ENCODE measurements at regions not wholly inside any gene's neighbourhood (a gene's known extent, or its start where the extent isn't known, plus 50 kb on each side); places are given as distances from the start of the nearest gene placed in this dataset.
A peak's percentile ranks its signal among the peaks of the same experiment; 100 is the strongest.

DNA sequence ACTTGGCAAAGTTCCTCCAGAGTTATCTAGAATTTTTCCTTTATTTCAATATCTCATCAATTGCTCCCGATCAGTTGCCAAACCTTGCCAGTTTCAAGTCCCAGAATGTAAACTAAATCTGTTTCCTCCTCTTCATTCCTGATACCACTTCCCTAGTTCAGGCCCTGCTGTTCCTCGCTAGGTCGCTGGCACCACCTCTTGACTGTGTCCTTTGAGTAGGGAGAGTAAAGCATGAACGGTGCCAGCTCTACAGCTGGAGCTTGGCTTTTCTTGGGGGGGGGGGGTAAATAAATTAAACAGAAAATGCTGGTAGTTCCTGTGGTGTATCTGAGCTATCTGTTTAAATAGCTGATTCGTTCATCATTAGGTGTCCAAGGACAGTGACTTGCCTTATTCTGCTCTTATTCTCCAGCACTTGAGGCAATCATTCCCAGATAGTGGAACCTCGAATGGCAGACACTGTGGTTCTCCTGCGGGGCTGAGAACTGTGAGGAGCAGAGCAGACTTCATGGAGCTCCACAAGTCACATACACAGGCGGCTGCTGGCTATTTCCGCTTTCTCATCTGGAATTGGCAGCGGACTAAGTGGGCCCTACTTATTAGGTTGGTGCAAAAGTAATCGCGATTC, 168.3 kb upstream of the FAT1 start:
- DNase-seq = no peak

DNA sequence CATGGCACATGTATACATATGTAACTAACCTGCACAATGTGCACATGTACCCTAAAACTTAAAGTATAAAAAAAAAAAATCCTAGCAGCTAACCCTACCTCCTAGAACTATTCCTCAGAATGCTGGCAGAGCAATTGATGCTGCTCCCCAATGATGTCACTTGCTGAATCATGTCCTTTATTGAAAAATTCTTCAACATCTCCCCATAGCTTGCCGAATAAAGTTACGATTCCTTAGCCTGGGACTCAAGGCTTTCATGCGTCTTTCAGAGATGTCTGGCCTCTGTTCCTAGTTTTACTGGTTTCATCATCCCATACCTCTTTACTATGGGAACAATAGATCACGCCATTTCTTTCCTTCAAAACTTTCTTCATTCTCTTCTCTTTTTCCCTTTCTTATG, 174.7 kb upstream of the FAT1 start:
- no peak for DNase-seq

DNA sequence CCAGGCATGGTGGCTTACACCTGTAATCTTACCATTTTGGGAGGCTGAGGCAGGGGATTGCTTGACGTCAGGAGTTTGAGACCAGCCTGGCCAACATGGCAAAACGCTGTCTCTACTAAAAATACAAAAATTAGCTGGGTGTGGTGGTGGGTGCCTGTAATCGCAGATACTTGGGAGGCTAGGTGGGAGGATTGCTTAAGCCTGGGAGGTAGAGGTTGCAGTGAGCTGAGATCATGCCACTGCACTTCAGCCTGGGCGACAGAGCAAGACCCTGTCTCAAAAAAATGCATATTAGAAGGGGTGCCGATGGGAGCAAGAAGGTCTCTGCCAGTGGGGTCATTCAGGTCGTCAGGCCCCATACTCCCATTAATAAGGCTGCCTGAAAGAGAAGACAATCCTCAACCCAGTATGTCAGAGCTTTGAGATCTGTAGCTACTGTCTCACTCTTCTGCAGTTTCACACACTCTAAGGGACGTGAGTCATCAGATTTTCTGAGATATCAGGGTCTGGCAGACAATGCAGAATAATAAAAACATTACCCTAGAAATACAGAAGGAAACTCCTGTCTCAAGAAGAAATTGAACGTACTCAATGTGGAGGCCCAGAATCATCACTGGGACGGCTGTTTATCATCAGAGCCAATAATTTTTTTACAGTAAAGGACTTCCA, 176.7 kb upstream of the FAT1 start:
- DNase-seq = no peak

DNA sequence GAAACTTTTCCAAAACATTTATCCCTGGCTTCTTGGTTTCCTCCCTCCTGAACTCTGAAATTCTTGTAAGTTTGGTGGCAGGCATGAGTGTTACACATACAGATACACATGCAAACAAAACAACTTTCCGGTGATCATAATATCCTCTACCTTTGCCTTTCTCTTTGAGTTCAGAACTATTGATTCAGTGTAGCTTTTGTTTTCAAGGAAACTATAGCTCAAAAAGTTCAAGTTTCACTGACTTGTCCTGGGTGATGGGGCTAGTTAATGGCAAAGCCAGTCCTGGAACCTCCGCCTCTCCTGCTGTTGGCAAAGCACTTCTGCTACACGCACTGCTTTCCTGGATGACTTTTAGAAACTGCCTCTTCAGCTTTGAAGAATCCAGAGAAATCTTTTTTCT, 177.3 kb upstream of the FAT1 start:
- no peak for DNase-seq

DNA sequence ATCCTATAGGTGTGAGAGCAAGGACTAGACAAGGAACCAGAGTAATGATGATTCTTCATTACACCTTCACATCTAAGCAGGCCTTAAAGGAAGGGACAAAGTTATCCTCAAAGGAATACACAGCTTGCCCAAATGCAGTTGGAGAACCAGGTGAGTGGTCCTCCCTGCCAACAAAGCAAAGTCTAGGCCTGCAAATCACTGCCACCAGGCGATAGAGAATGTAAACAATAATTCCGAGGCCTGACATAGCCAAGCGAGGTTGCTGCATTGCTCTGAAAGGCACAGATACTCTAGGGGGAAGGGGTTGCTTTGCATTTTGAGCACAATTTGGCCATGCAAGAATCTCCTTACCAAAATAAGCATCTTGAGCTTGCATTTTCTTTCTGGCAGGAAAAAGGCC, 178.2 kb upstream of the FAT1 start:
- no peak for DNase-seq

DNA sequence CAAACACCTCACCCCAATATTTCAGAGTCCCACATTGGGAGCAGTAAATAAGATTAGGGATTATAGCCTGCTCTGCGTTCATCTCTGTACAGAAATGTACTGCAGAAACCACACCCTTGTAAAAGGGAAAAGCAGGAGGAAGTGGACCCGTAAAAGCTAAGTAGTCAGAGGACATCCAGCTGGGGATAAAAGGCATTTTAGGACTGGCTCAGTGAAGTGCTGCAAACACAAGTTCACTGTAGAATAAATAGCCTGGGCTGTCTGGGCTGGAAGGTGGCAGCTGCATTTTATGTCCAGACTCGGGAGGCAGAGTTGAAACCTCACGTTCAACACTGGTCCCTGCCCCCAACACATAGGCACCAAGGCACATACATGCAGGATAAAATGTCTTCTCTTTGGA, 178.7 kb upstream of the FAT1 start:
- no peak for DNase-seq

DNA sequence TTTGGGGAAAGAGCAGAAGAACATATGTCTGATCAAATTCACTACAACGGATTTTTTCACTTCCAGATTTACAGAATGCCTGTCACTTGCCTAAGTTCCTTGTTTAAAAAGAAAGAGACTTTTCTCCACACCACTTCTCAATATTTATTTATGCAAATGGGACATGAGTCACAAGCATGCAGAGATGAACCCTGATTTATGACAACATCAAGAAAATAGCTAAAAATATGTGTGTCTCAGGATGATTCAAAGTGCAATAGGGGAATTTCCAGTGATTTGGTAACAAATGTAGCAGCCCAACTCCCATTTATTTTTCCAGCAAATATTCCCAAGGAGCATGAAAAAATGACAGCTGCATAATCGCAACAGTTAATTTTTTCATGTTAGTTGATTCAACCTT, 180.4 kb upstream of the FAT1 start:
- DNase-seq = no peak

DNA sequence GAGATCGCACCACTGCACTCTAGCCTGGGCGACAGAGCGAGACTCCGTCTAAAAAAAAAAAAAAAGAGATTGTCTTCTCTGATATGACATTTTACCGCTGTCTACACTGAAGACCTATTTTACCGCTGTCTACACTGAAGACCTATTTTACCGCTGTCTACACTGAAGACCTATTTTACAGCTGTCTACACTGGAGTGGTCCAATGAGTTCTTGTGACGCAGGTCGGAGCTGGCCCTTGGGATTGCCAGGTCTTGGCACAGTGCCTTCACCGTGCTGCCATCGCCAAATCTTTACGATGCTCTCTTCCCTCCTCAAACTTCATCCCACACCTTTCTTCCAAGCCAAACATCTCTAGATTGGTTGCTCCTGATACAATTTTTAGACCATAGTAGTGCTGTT, 183.1 kb upstream of the FAT1 start:
- no peak for DNase-seq

DNA sequence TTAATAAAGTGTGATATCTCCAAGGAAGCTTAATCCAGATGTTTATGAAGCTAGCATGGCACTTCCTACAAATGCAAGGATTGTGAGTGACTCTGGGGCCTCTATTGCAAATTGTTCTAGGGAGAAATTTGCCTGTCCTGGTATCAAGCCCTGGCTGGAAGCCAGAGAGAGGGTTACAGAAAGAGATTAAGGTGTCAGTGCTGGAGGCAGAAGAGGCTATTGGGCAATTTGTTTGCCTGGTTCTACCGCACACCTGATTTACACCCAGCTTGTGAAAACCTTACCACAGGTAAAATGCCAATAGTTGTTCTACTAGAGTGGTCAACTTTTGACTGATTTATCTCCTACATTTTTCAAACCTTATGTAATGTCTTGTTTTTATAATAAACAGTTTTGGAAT, 186.7 kb upstream of the FAT1 start:
- no peak for DNase-seq

DNA sequence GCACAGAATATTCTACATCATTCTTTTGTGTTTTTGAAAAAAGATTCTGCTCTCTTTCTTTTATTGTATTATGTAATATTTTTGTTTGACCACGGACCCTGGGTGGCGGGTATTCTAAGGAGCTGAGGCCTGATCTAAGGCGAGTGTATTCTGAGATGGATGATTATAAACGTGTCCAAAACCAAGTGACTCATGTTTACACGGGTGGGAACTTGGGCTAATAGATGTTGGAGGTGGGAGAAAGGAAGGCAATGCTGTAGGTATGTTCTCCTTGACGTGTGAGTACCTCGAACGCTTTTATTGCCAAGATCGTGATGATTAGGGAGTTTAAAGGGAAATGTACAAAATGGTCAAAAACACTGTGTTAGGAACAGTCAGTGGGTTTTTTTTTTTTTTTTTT, 188.9 kb upstream of the FAT1 start:
- DNase-seq = no peak

DNA sequence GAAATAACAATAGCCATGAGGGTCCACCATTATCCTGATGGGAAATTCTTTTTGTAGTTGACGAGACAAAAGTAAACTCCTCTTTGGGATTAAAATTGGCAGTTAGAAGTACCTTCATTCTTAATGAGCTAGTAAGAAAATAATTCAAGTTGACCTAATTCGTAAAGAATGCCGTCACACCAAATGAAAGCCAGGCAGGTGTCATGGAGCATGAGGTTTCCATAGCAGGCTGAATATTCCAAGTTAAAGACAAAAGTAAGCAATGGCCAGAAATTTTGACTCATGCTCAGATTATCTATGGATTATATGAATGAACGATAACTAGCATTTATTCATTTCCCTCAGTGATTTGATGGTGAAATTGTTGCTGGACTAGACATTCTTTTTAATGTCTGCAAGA, 192.2 kb upstream of the FAT1 start:
- no peak for DNase-seq

DNA sequence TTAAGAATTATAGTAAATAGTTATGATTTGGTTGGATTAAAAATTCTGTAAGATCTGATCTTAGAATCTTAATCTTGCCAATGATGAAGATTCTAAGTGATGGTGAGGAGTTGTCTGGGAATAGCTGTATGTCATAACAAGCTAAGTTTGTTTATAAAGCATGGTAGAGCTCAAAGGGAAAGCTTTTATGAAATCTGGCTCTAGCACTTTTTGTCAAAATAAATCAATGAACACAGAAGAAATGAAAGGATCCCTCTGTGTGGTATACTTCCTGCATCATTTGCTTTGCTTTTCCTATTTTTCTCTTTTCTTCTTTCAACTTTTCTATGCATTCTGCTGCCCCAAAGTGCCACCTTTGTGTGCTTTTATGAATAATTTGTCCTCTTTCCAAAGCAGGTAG, 193.5 kb upstream of the FAT1 start:
- DNase-seq = no peak

DNA sequence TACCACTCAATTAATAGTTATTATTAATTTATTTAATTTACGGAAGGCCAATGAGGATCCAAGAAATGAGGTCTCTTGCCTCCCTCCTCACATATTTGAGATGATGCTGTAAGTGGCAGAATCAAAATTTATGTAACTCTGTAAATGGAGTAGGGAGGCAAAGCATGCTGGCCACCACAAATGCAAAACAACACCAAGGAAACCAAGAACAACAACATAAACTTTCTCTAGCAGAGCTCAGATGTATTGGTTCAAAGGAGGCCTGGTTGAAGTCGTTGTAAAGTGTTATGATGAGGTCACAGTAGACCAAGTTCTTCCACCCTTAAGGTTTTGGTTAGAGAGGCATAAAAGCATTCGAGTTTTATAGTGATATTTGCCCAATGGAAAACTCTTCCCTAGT, 194.8 kb upstream of the FAT1 start:
- no peak for DNase-seq

DNA sequence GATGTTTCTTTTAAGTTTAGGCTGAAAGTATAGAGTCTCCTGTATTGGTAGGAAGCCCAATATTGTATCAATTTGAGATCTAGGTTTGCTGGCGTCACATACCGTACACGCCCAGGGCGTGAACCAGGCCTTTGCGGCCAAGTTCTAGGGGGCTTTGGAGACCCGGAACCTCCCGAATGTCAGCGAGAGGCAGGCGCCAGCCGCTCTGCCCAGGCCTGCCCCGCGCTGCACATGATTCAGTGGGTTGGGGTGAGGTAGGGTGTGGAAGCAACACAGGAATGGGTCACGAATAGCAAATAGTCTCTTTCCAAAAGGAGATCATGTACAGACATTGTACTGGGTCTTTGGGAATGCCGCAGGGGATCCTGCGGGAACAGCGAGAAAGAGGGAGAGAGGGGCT, 195.7 kb upstream of the FAT1 start:
- DNase-seq = no peak

DNA sequence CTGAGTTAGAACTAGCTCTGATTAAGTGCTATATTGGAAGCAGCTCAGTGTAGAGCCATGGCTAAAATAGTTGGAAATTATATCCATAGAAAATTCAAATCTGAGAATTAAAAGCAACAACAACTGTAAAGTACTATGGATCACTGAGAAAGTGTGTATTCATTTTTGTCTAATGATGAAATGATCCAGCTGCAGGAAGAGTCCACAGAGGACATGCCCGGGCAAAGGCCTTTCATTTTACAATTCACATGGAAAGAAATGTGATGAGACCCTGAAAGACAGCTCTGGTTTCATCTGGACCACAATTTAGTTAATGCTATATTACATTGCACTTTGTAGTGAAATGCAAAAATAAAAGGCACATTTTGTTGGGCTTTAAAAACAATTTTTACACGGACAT, 196.8 kb upstream of the FAT1 start:
- DNase-seq = no peak

DNA sequence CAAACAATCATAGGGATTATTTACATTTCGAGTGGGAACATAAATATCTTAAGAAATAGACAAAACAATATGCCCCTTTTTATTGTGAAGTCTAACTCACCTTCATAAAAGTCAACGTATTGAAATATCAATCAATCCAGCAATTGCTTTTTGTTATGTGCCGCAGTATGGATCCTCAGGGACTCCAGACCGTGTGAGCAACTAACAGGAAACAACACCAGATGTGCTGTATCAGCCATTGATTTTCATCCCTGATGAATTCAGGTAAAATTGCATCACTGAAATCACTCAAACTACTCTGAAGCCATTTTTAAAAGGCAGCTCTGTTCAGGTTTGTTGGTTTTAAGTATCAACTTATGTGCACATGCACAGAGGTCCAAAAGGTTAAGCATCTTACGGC, 197.3 kb upstream of the FAT1 start:
- no peak for DNase-seq

DNA sequence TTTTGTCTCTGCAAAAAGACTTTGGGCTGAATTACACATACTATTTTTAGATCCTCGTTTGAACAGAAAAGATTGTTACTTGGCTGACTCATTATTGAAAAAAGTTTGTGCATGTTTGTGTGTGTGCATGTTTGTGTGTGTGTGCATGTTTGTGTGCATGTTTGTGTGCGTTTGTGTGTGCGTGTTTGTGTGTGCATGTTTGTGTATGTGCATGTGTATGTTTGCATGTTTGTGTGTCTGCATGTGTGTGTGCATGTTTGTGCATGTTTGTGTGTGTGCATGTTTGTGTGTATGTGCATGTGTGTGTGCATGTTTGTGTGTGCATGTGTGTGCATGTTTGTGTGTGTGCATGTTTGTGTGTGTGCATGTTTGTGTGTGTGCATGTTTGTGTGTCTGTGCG, 201.1 kb upstream of the FAT1 start:
- no peak for DNase-seq

DNA sequence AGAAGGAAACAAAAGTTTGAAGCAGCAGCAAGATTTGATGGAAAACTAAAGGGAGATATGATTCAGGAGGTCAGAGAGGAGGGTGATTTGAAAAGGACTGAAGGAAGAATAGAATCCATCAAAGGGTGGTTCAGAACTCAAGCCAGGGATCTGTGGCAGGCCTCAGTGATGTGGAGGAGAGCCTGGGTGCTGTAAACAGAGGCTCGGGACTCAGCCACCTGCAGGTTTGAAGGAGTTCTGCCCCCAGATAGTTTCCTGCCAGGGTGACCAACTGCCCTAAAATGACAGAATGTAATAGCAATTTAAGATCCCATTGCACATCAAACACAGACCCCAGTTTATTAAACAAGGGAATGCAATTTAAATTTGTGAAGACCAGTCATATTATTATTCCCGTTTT, 204.0 kb upstream of the FAT1 start:
- DNase-seq = no peak

DNA sequence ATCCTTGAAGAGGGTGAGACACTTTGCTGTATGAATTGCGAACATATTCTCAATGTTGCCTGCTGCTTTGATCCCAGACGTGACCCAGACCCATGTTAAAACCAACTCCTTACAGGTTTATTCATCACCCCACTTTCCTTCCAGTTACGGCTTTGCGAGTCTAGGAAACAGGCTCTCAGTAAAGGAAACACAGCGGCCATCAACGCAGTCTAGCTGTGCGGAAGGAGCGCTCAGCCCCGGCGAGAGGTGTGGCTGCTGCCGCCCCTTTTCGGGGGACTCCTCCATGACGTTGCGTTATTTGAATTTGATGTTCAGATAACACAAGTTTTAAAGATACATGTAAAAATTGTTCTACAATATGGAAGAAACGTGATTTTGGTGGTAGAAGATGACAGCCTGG, 206.4 kb upstream of the FAT1 start:
- DNase-seq = no peak

DNA sequence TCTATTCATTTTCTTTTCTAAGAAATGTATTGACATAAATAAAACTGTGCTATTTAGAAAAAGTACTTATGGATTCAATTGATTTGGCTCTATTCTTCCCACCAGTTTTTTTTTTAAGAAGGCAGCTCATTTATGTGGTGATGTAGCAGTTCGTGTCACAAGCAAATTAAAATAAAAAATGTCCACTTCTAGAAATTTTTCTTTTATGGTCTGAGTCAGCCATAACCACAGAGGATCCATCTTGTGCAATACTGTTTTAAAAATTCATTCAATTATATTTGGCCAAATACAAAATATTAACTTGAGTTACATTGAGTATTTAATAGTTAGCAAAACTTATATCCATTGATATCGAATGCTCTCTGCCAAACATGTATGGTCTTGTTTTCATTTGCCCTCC, 207.9 kb upstream of the FAT1 start:
- DNase-seq = no peak

DNA sequence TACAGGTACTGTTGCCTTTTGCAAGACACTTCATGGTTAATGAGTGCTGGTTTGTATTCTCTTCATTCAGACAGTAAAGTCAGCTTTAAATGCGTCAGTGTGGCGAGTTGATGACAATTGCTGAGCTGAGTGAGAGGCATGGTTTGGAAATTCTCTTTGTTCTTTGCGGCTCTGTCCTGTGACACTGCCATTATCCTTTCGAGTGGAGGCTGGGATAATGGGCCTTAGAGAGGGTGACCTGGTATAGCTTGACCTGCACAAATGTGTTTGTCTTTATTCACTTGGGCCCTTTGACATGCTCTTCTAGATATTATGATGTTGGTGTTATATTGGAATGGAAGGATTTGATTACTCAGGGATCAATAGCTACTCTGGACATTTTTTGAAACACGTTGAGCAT, 208.5 kb upstream of the FAT1 start:
- peak; percentile 35 for DNase-seq

DNA sequence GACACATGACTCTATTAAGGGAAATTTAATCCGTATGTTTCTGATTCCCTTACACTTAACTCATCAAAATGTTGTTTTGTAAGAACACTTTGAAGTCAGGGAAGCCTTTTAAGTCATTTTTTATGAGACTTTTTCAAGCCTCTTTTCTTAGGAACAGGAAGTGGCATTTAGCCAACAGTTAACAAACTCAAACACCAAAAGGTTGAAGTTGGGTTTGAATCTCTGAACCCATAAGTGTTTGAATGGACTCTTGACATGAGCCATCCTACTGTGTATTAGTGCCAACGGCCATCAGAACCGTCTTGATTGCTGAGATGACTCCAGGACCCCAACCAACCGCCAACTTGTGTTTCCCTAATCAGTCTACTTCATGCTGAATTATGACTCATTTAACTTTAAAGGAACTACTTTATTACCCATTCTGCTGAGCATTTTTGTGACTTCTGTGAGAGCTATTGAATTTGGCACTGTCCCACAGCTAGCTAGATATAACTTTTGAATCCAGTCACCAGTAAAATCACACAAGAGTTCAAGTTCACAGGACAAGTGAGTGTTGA, 209.1 kb upstream of the FAT1 start:
- no peak for DNase-seq

DNA sequence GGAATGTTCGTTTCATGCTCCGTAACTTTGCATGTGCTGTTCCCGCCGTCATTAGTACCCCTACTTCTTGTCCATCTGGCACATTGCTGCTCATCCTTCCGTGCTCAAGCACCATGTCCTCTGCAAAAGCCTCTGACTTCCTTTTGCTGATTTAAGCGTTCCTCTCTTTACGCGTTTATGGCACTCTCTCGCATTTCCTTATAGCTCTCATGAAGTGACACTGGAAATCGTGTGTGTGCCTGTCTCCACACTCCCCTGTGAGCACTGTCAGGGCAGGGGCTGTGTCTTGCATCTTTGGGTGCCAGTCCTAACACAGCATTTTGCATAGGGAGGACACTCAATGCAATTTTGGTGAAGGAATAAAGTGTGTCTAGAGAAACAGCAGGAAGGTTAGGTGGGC, 210.6 kb upstream of the FAT1 start:
- no peak for DNase-seq

DNA sequence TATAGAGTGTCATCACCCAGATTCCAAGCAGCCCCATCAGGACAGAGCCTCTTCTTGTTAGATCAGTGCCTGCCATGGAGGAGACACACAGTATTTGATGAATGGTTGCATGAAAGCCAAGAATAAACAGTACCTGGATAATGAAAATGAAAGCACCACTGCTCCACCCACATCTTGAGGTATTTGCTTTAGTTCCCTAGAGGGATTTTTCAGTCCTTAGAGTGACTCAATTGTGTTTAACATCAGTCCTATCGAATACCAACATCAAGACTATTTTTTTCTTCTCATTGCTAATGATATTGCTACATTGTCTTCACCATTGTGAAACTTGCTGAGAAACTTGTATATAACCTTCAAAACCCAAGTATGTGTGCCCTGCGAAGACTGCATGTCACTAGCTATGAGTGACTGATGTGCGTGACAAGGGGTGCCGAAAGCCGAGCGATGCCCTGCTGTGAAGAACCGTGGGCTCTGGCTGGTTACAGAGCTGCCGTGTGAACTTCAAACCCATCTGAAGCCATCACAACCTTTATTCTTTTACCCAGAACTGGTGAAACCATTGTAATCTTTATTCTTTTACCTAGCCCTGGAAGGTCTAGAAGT, 211.3 kb upstream of the FAT1 start:
- DNase-seq = no peak

DNA sequence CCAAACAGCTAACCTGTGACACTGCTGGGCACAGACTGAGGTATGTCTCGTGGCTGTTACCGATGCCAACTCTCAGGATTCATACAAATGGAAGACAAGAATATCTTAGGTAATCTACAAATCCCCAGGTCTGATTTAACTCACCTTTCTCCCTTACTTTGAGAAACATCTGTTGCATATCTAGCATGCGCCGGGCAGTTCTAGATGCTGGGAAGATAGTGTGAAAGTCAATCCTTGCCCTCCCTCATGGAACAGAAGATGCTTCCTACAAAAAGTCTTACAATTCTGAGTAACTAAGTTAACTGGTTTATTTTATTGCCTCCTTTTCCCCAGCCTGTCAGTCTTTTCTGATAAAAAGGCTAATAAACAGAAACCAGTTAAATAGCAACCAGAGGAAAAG, 212.2 kb upstream of the FAT1 start:
- DNase-seq = no peak

Data from NCI-H774 (cell line).